ENCODE measurements at regions not wholly inside any gene's neighbourhood (a gene's known extent, or its start where the extent isn't known, plus 50 kb on each side); places are given as distances from the start of the nearest gene placed in this dataset.

DNA sequence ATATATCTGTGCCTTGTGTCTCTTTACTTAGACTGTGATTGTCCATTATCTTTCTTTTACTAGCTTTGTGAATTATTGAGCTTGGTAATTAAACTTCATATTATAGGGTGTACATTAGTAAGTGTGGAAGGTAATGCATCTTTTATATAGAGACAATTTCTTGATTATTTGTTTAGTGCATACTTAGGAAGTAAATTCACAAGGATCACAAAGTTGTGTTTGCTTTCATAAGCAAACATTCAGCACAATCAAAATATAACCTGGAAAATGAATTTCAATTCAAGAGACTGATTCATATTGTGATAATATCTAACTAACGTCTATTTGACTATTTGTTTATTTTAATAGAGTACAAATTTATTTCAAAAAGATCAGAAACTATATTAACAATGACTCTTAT is 749.9 kb upstream of the NUDT12 start:
- TF ChIP-seq EP300 (IDR thresholded peaks at IDR 0.05; ENCODE audit: borderline replicate concordance) (no peak), TEAD4 (IDR thresholded peaks at IDR 0.05) (no peak), TAF1 (IDR thresholded peaks at IDR 0.05; ENCODE audit: low read depth) (no peak), FOXM1 (IDR thresholded peaks at IDR 0.05; ENCODE audit: borderline replicate concordance, low read depth) (no peak), YY1 (IDR thresholded peaks at IDR 0.05; ENCODE audit: low read depth) (no peak), CEBPB (IDR thresholded peaks at IDR 0.05) (no peak), CREB1 (IDR thresholded peaks at IDR 0.05; ENCODE audit: low read depth) (no peak), RAD21 (IDR thresholded peaks at IDR 0.05; ENCODE audit: low read depth) (no peak), ZBTB7A (IDR thresholded peaks at IDR 0.05; ENCODE audit: low read depth) (no peak), NFIC (IDR thresholded peaks at IDR 0.05) (no peak), EGR1 (IDR thresholded peaks at IDR 0.05) (no peak)
- TF ChIP-seq, protein P1, sequence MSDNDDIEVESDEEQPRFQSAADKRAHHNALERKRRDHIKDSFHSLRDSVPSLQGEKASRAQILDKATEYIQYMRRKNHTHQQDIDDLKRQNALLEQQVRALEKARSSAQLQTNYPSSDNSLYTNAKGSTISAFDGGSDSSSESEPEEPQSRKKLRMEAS (IDR thresholded peaks at IDR 0.05): no peak
- TF ChIP-seq, protein P2, sequence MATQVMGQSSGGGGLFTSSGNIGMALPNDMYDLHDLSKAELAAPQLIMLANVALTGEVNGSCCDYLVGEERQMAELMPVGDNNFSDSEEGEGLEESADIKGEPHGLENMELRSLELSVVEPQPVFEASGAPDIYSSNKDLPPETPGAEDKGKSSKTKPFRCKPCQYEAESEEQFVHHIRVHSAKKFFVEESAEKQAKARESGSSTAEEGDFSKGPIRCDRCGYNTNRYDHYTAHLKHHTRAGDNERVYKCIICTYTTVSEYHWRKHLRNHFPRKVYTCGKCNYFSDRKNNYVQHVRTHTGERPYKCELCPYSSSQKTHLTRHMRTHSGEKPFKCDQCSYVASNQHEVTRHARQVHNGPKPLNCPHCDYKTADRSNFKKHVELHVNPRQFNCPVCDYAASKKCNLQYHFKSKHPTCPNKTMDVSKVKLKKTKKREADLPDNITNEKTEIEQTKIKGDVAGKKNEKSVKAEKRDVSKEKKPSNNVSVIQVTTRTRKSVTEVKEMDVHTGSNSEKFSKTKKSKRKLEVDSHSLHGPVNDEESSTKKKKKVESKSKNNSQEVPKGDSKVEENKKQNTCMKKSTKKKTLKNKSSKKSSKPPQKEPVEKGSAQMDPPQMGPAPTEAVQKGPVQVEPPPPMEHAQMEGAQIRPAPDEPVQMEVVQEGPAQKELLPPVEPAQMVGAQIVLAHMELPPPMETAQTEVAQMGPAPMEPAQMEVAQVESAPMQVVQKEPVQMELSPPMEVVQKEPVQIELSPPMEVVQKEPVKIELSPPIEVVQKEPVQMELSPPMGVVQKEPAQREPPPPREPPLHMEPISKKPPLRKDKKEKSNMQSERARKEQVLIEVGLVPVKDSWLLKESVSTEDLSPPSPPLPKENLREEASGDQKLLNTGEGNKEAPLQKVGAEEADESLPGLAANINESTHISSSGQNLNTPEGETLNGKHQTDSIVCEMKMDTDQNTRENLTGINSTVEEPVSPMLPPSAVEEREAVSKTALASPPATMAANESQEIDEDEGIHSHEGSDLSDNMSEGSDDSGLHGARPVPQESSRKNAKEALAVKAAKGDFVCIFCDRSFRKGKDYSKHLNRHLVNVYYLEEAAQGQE (IDR thresholded peaks at IDR 0.05; ENCODE audit: low read depth): no peak
